ENCODE measurements at regions not wholly inside any gene's neighbourhood (a gene's known extent, or its start where the extent isn't known, plus 50 kb on each side); places are given as distances from the start of the nearest gene placed in this dataset.
"Not testable (repeated sequence)": the region's sequence is repeated elsewhere in the genome, so short reads cannot be mapped to it uniquely, and the experiment has no call there.

DNA sequence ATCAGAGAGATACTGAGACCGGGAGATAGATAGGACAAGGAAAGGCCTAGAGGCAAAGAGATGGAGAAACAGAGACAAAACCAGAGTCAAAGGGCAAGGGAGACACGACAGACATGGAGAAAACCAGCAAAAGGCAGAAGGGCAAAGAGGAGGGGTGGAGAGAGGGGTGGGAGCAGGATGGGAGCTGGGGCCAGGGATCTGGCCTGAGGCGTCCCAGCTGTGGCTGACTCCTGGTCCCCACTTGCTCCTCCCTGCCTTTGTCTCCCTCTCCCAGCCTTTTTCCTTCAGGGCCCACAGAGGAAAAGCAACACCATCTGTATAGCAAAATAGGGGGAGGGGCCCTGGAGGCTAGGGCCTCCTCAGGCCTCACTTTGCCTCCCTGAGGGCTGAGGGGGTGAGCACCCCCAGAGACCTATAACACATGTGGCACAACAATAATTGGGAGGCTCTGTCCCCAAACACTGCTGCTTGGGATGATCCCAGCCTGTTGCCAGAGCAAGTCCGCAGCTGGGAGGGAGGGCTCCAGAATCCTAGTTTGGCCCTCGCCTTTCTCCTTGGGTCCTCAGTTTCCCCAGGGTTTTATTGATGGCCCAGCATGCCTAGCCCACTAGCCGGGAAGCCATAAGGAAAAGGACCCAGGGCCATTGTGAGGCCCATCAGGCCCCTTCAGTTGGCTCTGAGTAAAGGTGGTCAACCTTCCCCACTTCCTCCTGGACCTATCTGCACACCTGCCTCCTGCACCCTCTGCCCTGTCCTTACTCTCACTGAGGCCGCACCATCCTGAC lies 96.8 kb downstream of the PJA1 start:
- intact Hi-C loops (cut with DNase I) = loop anchor here (10.0 kb wide), 1 partner anchor 154 kb away; no protein-coding TSS in a partner anchor

DNA sequence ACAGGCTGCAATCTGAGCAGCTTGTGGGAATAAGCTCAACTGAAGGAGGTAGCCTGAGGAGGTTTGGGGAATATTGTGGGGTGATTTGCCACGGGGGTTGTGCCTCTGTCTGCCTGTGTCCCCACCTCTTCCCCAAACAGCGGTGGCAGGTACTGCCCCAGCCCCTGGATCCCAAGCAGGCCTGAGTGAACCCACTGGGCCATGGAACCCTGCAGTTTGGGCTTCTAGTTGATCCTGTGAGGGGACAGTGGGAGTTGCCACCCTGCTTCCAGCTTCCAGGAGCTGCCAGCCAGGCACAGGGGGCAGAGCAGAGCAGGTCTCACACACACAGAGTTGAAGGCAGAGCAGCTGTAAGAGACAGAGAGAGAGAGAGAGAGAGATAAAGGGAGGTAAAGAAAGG lies 97.4 kb downstream of the PJA1 start:
- DNase-seq (no peak), ATAC-seq (ENCODE audit: poor library complexity) (no peak)
- intact Hi-C loops (cut with DNase I) = loop anchor here (10.0 kb wide), 1 partner anchor 153 kb away; no protein-coding TSS in a partner anchor

More for the DNA sequence above, 96.8 kb downstream of the PJA1 start:
- no peak for ATAC-seq (ENCODE audit: poor library complexity)
- no peak for DNase-seq

- ATAC-seq (ENCODE audit: poor library complexity) (no peak), DNase-seq (no peak)
- intact Hi-C loops (cut with DNase I) = loop anchor here (10.0 kb wide), 1 partner anchor 152 kb away; no protein-coding TSS in a partner anchor
Observed at GRCh38 chrX:69066966-69067525, 98.2 kb downstream of the PJA1 start.

DNA sequence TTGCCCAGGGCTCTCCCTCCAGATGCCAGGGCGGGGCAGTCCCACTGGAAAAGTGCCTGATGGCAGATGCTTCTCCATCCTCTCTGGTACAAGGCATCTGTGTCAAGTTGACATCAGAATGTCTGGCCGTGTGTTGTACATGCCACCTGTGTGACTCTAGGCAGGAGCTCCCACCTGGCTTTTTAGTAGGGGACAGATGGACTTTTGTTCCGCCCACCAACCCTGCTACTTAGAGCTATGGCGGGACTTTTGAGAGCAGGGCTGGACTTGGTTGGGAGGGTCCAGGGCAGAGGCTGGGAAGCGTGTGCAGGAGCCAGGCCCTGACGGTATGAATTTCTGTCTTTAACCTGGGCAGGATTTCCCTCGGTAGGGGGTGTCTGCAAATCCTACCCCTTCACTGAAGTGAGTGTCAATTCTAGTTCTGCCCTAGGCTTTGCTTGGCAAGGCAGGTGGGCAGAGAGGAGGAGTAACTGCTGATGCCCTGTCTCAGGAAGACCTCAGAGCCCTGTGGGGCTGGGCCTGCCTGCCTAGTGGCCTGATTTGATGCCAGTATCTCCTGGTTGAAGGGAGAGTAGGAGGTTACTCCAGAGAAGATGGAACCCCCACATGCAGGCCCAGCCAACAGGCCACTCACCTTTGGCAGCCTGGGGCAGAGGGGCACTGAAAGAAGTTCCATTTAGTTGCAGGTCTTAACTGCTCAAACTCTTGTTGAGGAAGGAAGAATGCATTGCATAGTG lies 99.1 kb downstream of the PJA1 start:
- DNase-seq (no peak), ATAC-seq (ENCODE audit: poor library complexity) (no peak)
- intact Hi-C loops (cut with DNase I) = loop anchor here (10.0 kb wide), 1 partner anchor 151 kb away; no protein-coding TSS in a partner anchor

- DNase-seq = no peak
- ATAC-seq (ENCODE audit: poor library complexity) = no peak
- intact Hi-C loops (cut with DNase I) = loop anchor here (10.0 kb wide), 1 partner anchor 151 kb away; no protein-coding TSS in a partner anchor
Observed at GRCh38 chrX:69065451-69065850, 99.8 kb downstream of the PJA1 start.

DNA sequence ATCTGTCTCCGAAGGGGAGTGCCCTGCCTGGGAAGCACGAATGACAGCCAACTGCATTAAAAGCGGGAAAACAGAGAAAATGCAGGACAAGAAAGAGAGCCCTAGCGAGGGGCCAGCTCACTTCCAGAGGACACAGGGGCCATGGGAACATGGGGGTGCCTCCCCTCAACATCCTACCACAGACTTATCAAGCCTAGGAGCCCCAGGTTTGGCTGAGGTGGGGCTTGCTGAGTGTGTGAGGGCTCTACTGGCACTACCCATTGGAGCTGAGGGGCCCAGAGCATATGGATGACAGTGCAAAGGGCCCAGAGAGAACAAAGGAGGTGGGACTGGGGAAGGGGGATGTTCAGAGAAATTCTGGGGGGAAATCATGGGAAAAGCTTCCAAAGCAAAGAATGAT lies 101.8 kb downstream of the PJA1 start:
- ATAC-seq (ENCODE audit: poor library complexity) (no peak), DNase-seq (no peak)
- intact Hi-C loops (cut with DNase I) = loop anchor here (10.0 kb wide), 1 partner anchor 149 kb away; no protein-coding TSS in a partner anchor

DNA sequence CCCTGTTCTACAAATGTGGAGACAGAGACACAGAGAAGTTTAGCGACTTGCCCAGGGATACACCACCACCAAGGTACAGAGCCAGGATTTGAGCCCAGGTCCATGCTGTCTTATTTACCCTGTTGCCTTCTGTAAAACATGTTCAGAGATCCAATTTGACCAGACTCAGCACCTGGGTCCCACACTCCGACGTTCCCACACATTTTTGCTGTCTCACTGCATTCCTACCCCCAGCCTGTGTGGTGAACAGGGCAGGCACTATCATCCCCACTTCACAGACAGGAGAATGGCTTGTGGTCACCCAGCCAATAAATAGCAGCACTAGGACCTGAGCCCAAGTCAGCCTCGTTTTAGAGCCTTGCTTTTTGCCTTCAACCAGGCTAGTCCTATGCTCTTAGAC lies 102.8 kb downstream of the PJA1 start:
- intact Hi-C loops (cut with DNase I) = loop anchor here (10.0 kb wide), 1 partner anchor 148 kb away; no protein-coding TSS in a partner anchor
- no peak for DNase-seq
- ATAC-seq (ENCODE audit: poor library complexity) = no peak

- intact Hi-C loops (cut with DNase I) = loop anchor here (2.0 to 10.0 kb wide), 2 partner anchors 146 to 234 kb away; no protein-coding TSS in a partner anchor
- ATAC-seq (ENCODE audit: poor library complexity) (peak; percentile 86), DNase-seq (no peak)
Observed at GRCh38 chrX:69060631-69061408, 104.4 kb downstream of the PJA1 start.

GRCh38 chrX:69055193-69055592 lies 110.1 kb downstream of the PJA1 start:
- no peak for ATAC-seq (ENCODE audit: poor library complexity)
- intact Hi-C loops (cut with DNase I) = no loop called here
- DNase-seq = no peak

- DNase-seq; ATAC-seq (ENCODE audit: poor library complexity): not testable (repeated sequence)
Observed at GRCh38 chrX:69054497-69054896, 110.8 kb downstream of the PJA1 start.

GRCh38 chrX:69051901-69052300 lies 113.4 kb downstream of the PJA1 start:
- intact Hi-C loops (cut with DNase I) = no loop called here
- no peak for DNase-seq
- ATAC-seq (ENCODE audit: poor library complexity) = no peak

More at GRCh38 chrX:69054497-69054896, 110.8 kb downstream of the PJA1 start:
- intact Hi-C loops (cut with DNase I) = not testable (repeated sequence)

GRCh38 chrX:69050051-69050765 lies 115.0 kb downstream of the PJA1 start:
- DNase-seq (no peak), ATAC-seq (ENCODE audit: poor library complexity) (no peak)
- intact Hi-C loops (cut with DNase I) = no loop called here

- DNase-seq = no peak
- intact Hi-C loops (cut with DNase I) = no loop called here
- ATAC-seq (ENCODE audit: poor library complexity) = no peak
Observed at GRCh38 chrX:69046996-69047490, 118.2 kb downstream of the PJA1 start.

GRCh38 chrX:69045616-69046345 lies 119.5 kb downstream of the PJA1 start:
- ATAC-seq (ENCODE audit: poor library complexity) (no peak), DNase-seq (no peak)
- intact Hi-C loops (cut with DNase I) = no loop called here

DNA sequence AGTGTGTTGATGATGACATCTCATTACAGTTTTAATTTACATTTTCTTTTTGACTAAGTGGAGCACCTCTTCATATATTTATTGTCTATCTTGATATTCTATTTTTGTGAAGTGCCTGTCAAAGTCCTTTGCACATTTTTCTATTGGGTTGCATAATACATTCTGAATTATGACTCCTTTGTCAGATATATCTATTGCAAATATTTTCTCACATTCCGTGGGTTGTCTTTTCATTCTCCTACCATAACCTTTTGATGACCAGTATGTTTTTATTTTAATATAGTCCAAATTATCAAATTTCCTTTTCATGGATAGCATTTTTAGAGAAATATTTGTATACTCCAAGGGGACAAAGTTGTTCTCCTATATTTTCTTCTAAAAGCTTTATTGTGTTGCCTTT lies 126.4 kb downstream of the PJA1 start:
- intact Hi-C loops (cut with DNase I) = no loop called here
- no peak for ATAC-seq (ENCODE audit: poor library complexity)
- DNase-seq = no peak

DNA sequence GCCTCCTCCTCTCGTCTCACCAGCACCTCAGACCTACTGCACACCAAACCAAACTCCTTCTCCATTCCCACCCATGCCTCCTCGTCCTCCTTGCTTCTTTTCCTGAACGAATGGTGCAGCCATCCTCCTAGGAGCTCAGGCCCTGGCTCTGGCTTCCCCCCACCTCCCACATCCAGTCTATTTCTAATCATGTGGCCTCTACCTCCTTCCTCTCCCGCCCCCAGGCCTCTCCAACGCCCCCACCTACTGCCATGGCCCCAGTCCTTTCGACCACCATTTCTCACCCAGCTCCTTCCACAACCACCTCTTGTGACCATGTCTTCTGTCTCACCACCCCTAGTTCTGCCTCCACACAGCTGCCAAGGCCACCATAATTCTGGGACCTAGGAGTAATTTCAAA lies 127.1 kb downstream of the PJA1 start:
- intact Hi-C loops (cut with DNase I) = no loop called here
- DNase-seq = no peak
- no peak for ATAC-seq (ENCODE audit: poor library complexity)

DNA sequence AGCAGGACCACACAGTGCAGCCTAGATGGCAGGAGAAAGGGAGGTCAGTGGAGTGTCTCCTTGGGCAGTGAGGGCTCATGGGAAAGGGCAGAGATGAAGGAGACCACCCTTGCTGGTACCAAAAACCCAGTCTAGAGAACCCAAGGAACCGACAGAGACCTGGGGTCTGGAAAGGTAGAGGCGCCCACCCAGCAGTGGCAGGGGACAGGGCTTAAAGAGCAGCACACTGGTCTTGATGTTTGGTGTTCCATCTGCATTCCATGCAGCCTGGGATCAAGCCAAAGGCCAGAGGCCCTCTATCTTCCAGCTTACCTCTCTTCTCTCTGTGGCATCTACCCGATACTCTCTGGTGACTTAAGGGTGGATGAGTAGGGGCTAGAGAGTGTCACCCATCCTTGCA lies 127.5 kb downstream of the PJA1 start:
- intact Hi-C loops (cut with DNase I) = no loop called here
- DNase-seq = no peak

More for the DNA sequence above, 127.5 kb downstream of the PJA1 start:
- ATAC-seq (ENCODE audit: poor library complexity) = no peak

Measured in Right ventricle myocardium superior (tissue), 1 donor.